K562 (cell line): ENCODE measurements at regions not wholly inside any gene's neighbourhood (a gene's known extent, or its start where the extent isn't known, plus 50 kb on each side); places are given as distances from the start of the nearest gene placed in this dataset.

Experiments used
- ATAC-seq: fragments of 200-7000 bp; cut with Tn5 transposase; 3 replicates; pipeline ENCODE4 v1.9.1; 2020; ENCODE audit warnings: moderate library complexity
- BruUV-seq: library from RNA; stranded (reverse); fragments of 400-500 nt; replicated peaks from 2 replicates; lab custom pipeline; 2021; lab: Mats Ljungman, UMichigan
- CTCF ChIA-PET: fragments of 300-600 bp; formaldehyde crosslinking; extraction: SDS; loops from one replicate; lab custom pipeline; 2021; ENCODE audit warnings: low intra/inter-chr PET ratio; lab: Yijun Ruan, JAX
- POLR2A ChIA-PET: fragments of 300-600, 350-650 bp; sonication (Branson Sonifier 250); formaldehyde crosslinking; extraction: SDS; loops from one replicate; lab custom pipeline; 2021; ENCODE audit warnings: antibody characterized with exemption, inconsistent platforms; lab: Yijun Ruan, JAX
- DNase-seq, 4 experiments: peaks; one replicate each; pipeline versions ENCODE4 v3.0.0 to v3.0.0-alpha.2; 2011 to 2018; ENCODE audit warnings: low spot score in 3 of 4, mixed read lengths in 3 of 4; ENCODE audit errors: extremely low read depth in 1 of 4
- FAIRE-seq: peaks from 2 replicates; lab custom pipeline; 2011; peaks lifted over from hg19 to GRCh38; lab: Jason Lieb, UNC
- H2AFZ ChIP-seq: 2 replicates; pipeline ENCODE4 v1.6.0; 2011; ENCODE audit warnings: low read depth, low read length, control low read depth, inconsistent platforms
- H3K27ac ChIP-seq: fragments of 200-600 bp; 3 replicates; pipeline ENCODE4 v1.8.0; 2011; ENCODE audit warnings: low read depth, mild to moderate bottlenecking, control low read depth, inconsistent platforms, low read length, moderate library complexity, mixed read lengths; ENCODE audit errors: extremely low read depth
- H3K27me3 ChIP-seq, 2 experiments: fragments of 300-600 bp in 1 of 2; 2 replicates in 1 of 2; 3 replicates in 1 of 2; pipeline versions ENCODE4 v1.6.0 to v1.8.0; 2011; ENCODE audit warnings: inconsistent platforms in 2 of 2, low read length in 2 of 2, mild to moderate bottlenecking in 1 of 2, mixed read lengths in 1 of 2, moderate library complexity in 1 of 2; ENCODE audit not compliant: control insufficient read depth in 2 of 2, insufficient read depth in 2 of 2
- H3K36me3 ChIP-seq: fragments of 300-600 bp; 3 replicates; pipeline ENCODE4 v1.8.0; 2011; ENCODE audit warnings: mild to moderate bottlenecking, low read length, inconsistent platforms; ENCODE audit not compliant: control insufficient read depth, insufficient read depth
- H3K4me1 ChIP-seq, 2 experiments: fragments of 200-600 bp in 1 of 2; replicated peaks in 1 of 2; 2 replicates in 1 of 2; 3 replicates in 1 of 2; pipeline versions ENCODE4 v1.5.1 to v1.8.0; 2011; ENCODE audit warnings: inconsistent platforms in 2 of 2, low read length in 2 of 2, mild to moderate bottlenecking in 1 of 2, mixed read lengths in 1 of 2, moderate library complexity in 1 of 2; ENCODE audit not compliant: control insufficient read depth in 2 of 2, insufficient read depth in 2 of 2
- H3K4me2 ChIP-seq: 2 replicates; pipeline ENCODE4 v1.6.1; 2011; ENCODE audit warnings: low read length, control low read depth, inconsistent platforms, mixed read lengths; ENCODE audit not compliant: insufficient read depth
- H3K4me3 ChIP-seq: fragments of 200-600 bp; sonication (generic), shearing (Covaris generic); 2 replicates; pipeline ENCODE4 v1.5.1; 2016; ENCODE audit warnings: control low read depth, inconsistent platforms
- H3K79me2 ChIP-seq: fragments of 200-600 bp; 3 replicates; pipeline ENCODE4 v1.8.0; 2011; ENCODE audit warnings: low read length, inconsistent platforms; ENCODE audit not compliant: control insufficient read depth, insufficient read depth
- H3K9ac ChIP-seq, 2 experiments: 2 replicates each; pipeline versions ENCODE4 v1.6.0 to v1.6.1; 2011; ENCODE audit warnings: low read depth in 2 of 2, low read length in 2 of 2, control low read depth in 1 of 2, inconsistent platforms in 1 of 2, mild to moderate bottlenecking in 1 of 2, mixed read lengths in 1 of 2; ENCODE audit not compliant: insufficient read depth in 1 of 2
- H3K9me1 ChIP-seq: one replicate; pipeline ENCODE4 v1.6.0; 2011; ENCODE audit warnings: inconsistent platforms, mild to moderate bottlenecking, low read length, moderate library complexity; ENCODE audit not compliant: control insufficient read depth, insufficient read depth
- H3K9me3 ChIP-seq: replicated peaks from 2 replicates; pipeline ENCODE4 v1.5.1; 2011; ENCODE audit warnings: low read depth, low read length, inconsistent platforms; ENCODE audit not compliant: control insufficient read depth, insufficient read depth
- H4K20me1 ChIP-seq: replicated peaks from 2 replicates; pipeline ENCODE4 v1.6.1; 2011; ENCODE audit warnings: low read length, inconsistent platforms, mixed read lengths; ENCODE audit not compliant: control insufficient read depth, insufficient read depth
- ASH1L ChIP-seq: fragments of 450-650 bp; IDR thresholded peaks from 2 replicates; pipeline ENCODE4 v1.6.1; 2018; ENCODE audit warnings: borderline replicate concordance, mild to moderate bottlenecking, low read depth; ENCODE audit not compliant: partially characterized antibody
- CTBP1 ChIP-seq: fragments of 450-650 bp; IDR thresholded peaks from 2 replicates; pipeline ENCODE4 v1.6.1; 2016; ENCODE audit warnings: borderline replicate concordance
- E2F4 ChIP-seq: sonication (generic); formaldehyde crosslinking; IDR thresholded peaks from 2 replicates; pipeline ENCODE4 v1.8.0; 2022; ENCODE audit warnings: mild to moderate bottlenecking, low read depth, missing genetic modification reagents
- EHMT2 ChIP-seq: fragments of 450-650 bp; IDR thresholded peaks from 2 replicates; pipeline ENCODE4 v1.6.1; 2018; ENCODE audit warnings: antibody characterized with exemption
- FOXK1 ChIP-seq: sonication (generic); formaldehyde crosslinking; IDR thresholded peaks from 2 replicates; pipeline ENCODE4 v1.8.0; 2022; ENCODE audit warnings: missing genetic modification reagents, mild to moderate bottlenecking, borderline replicate concordance
- HLTF ChIP-seq: fragments of 450-650 bp; IDR thresholded peaks from 2 replicates; pipeline ENCODE4 v1.6.1; 2016
- MAFF ChIP-seq: IDR thresholded peaks from 2 replicates; pipeline ENCODE4 v1.6.1; 2012; ENCODE audit warnings: low read length, improper control_type of control experiment
- PHF20 ChIP-seq: fragments of 450-650 bp; IDR thresholded peaks from 2 replicates; pipeline ENCODE4 v1.6.1; 2018; ENCODE audit not compliant: partially characterized antibody
- RAD51 ChIP-seq: fragments of 450-650 bp; IDR thresholded peaks from 2 replicates; pipeline ENCODE4 v1.7.1; 2016; ENCODE audit warnings: low read depth, mild to moderate bottlenecking, borderline replicate concordance
- SAFB ChIP-seq: fragments of 200-400 bp; formaldehyde crosslinking; IDR thresholded peaks from 2 replicates; pipeline ENCODE4 v1.6.1; 2017; ENCODE audit warnings: low read depth, low read length, borderline replicate concordance
- SOX6 ChIP-seq: fragments of 450-650 bp; IDR thresholded peaks from 2 replicates; pipeline ENCODE4 v1.6.1; 2014; ENCODE audit warnings: mild to moderate bottlenecking
- TAF9B ChIP-seq: fragments of 450-650 bp; IDR thresholded peaks from 2 replicates; pipeline ENCODE4 v1.6.1; 2018; ENCODE audit warnings: mild to moderate bottlenecking; ENCODE audit not compliant: partially characterized antibody
- TCFL5 ChIP-seq: fragments of 250-450 bp; sonication (Bioruptor Pico); conservative IDR thresholded peaks from 2 replicates; pipeline ENCODE4 v1.6.1; 2021; ENCODE audit warnings: mild to moderate bottlenecking, moderate library complexity, matching md5 sums
- WGBS: fragments of 100-300 bp; shearing (Covaris generic); methylation state at CpG from one replicate; pipeline ENCODE4 v1.1.6; 2016; ENCODE audit warnings: low coverage, mixed read lengths; ENCODE audit not compliant: insufficient coverage; ENCODE audit errors: missing lambda C conversion rate; 5-methylcytosine and 5-hydroxymethylcytosine counted together
- in situ Hi-C: fragments of 300-500 bp; cut with MboI; formaldehyde crosslinking; loops from 4 replicates; pipeline ENCODE4 v1.15.0; 2018; ENCODE audit warnings: inconsistent platforms, mixed read lengths
- intact Hi-C: fragments of 100-400 bp; cut with micrococcal nuclease; formaldehyde crosslinking; loops from 2 replicates; pipeline ENCODE4 v1.14.2; 2022
- TF ChIP-seq, protein P1 (sequence below): sonication (generic); formaldehyde crosslinking; IDR thresholded peaks from 2 replicates; pipeline ENCODE4 v1.8.0; 2022; ENCODE audit warnings: mild to moderate bottlenecking, missing genetic modification reagents, borderline replicate concordance
- TF ChIP-seq, protein P2 (sequence below): fragments of 250-450 bp; sonication (Bioruptor Pico); IDR thresholded peaks from 2 replicates; pipeline ENCODE4 v1.4.0; 2020; ENCODE audit warnings: mild to moderate bottlenecking, moderate library complexity, borderline replicate concordance
- TF ChIP-seq, protein P3 (sequence below): fragments of 450-650 bp; conservative IDR thresholded peaks from 2 replicates; pipeline ENCODE4 v1.6.1; 2016; ENCODE audit warnings: missing genetic modification characterization, low read depth, mild to moderate bottlenecking, control low read depth, missing compliant biosample characterization

- H3K79me2 ChIP-seq: no peaks in the 10 kb centered on the region
- no TSS peak for BruUV-seq
- under 1% methylated on average over 13 of the region's 13 CpGs for WGBS
- DNase-seq (no peak), ATAC-seq (no peak), FAIRE-seq (no peak)
- intact Hi-C loops: no loop called here
- no peak overlapping the region for H3K9ac ChIP-seq
- H2AFZ ChIP-seq: no peak overlapping the region
- H3K27me3 ChIP-seq: peaks cover 0 to 10% of the 10 kb centered on the region in 2 experiments; a peak in 1 of 5 replicates
- no peaks in the 10 kb centered on the region for H3K36me3 ChIP-seq
- no peaks in the 10 kb centered on the region for H3K4me1 ChIP-seq
- CTCF ChIA-PET: no interaction called here
- no peak overlapping the region for H3K27ac ChIP-seq
- H4K20me1 ChIP-seq: no peaks in the 10 kb centered on the region
- no peaks in the 10 kb centered on the region for H3K9me3 ChIP-seq
- no peak overlapping the region for H3K4me2 ChIP-seq
- no peaks in the 10 kb centered on the region for H3K9me1 ChIP-seq
- in situ Hi-C loops: no loop called here
- POLR2A ChIA-PET: no interaction called here
- no peak overlapping the region for H3K4me3 ChIP-seq
- TF ChIP-seq SOX6 (no peak), MAFF (no peak), TCFL5 (CRISPR knock-in tag) (no peak), E2F4 (CRISPR knock-in tag) (no peak), PHF20 (no peak), RAD51 (no peak), ASH1L (no peak), CTBP1 (no peak), SAFB (no peak), FOXK1 (no peak), TAF9B (no peak), HLTF (no peak), EHMT2 (no peak)
- TF ChIP-seq, protein P1, sequence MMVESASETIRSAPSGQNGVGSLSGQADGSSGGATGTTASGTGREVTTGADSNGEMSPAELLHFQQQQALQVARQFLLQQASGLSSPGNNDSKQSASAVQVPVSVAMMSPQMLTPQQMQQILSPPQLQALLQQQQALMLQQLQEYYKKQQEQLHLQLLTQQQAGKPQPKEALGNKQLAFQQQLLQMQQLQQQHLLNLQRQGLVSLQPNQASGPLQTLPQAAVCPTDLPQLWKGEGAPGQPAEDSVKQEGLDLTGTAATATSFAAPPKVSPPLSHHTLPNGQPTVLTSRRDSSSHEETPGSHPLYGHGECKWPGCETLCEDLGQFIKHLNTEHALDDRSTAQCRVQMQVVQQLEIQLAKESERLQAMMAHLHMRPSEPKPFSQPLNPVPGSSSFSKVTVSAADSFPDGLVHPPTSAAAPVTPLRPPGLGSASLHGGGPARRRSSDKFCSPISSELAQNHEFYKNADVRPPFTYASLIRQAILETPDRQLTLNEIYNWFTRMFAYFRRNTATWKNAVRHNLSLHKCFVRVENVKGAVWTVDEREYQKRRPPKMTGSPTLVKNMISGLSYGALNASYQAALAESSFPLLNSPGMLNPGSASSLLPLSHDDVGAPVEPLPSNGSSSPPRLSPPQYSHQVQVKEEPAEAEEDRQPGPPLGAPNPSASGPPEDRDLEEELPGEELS (CRISPR knock-in tag): no peak
- TF ChIP-seq, protein P2, sequence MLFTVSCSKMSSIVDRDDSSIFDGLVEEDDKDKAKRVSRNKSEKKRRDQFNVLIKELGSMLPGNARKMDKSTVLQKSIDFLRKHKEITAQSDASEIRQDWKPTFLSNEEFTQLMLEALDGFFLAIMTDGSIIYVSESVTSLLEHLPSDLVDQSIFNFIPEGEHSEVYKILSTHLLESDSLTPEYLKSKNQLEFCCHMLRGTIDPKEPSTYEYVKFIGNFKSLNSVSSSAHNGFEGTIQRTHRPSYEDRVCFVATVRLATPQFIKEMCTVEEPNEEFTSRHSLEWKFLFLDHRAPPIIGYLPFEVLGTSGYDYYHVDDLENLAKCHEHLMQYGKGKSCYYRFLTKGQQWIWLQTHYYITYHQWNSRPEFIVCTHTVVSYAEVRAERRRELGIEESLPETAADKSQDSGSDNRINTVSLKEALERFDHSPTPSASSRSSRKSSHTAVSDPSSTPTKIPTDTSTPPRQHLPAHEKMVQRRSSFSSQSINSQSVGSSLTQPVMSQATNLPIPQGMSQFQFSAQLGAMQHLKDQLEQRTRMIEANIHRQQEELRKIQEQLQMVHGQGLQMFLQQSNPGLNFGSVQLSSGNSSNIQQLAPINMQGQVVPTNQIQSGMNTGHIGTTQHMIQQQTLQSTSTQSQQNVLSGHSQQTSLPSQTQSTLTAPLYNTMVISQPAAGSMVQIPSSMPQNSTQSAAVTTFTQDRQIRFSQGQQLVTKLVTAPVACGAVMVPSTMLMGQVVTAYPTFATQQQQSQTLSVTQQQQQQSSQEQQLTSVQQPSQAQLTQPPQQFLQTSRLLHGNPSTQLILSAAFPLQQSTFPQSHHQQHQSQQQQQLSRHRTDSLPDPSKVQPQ (CRISPR knock-in tag): no peak
- TF ChIP-seq, protein P3, sequence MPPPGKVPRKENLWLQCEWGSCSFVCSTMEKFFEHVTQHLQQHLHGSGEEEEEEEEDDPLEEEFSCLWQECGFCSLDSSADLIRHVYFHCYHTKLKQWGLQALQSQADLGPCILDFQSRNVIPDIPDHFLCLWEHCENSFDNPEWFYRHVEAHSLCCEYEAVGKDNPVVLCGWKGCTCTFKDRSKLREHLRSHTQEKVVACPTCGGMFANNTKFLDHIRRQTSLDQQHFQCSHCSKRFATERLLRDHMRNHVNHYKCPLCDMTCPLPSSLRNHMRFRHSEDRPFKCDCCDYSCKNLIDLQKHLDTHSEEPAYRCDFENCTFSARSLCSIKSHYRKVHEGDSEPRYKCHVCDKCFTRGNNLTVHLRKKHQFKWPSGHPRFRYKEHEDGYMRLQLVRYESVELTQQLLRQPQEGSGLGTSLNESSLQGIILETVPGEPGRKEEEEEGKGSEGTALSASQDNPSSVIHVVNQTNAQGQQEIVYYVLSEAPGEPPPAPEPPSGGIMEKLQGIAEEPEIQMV: no peak
Observed at GRCh38 chr19:29129148-29129547, 83.8 kb downstream of the UQCRFS1 start.
